ENCODE measurements at regions not wholly inside any gene's neighbourhood (a gene's known extent, or its start where the extent isn't known, plus 50 kb on each side); places are given as distances from the start of the nearest gene placed in this dataset.

- no peaks in the 10 kb centered on the region for H4K20me1 ChIP-seq (ENCODE audit: control insufficient read depth, extremely low read depth, insufficient read depth, low read length)
- no peaks in the 10 kb centered on the region for H3K79me2 ChIP-seq (ENCODE audit: control insufficient read depth, insufficient read depth, low read length)
- H2AFZ ChIP-seq (ENCODE audit: control insufficient read depth, low read length), result no peak overlapping the region
- no peak overlapping the region for H3K4me2 ChIP-seq (ENCODE audit: control insufficient read depth, extremely low read depth, insufficient read depth, low read depth, low read length)
- H3K4me1 ChIP-seq (ENCODE audit: control insufficient read depth, extremely low read depth, insufficient read depth, low read length), result no peaks in the 10 kb centered on the region
- TF ChIP-seq CTCF (optimal IDR thresholded peaks at IDR 0.05 in 1 of 3, IDR thresholded peaks at IDR 0.05 in 1 of 3, conservative IDR thresholded peaks at IDR 0.05 in 1 of 3; ENCODE audit: extremely low read depth in 1 of 3, insufficient read depth in 2 of 3, low read length in 3 of 3) (no peak), EZH2 (IDR thresholded peaks at IDR 0.05; ENCODE audit: low read length) (no peak)
- H3K9me1 ChIP-seq (ENCODE audit: control insufficient read depth, extremely low read depth, insufficient read depth, low read length), result no peaks in the 10 kb centered on the region
- DNase-seq (ENCODE audit: low read depth, low spot score), result no peak
- no peaks in the 10 kb centered on the region for H3K27me3 ChIP-seq (ENCODE audit: control insufficient read depth, extremely low read depth, insufficient read depth, low read length)
- H3K9ac ChIP-seq (ENCODE audit: control insufficient read depth, extremely low read depth, insufficient read depth, low read length), result no peak overlapping the region
- no peaks in the 10 kb centered on the region for H3K9me3 ChIP-seq (ENCODE audit: control insufficient read depth, low read depth, low read length)
- H3K36me3 ChIP-seq (ENCODE audit: control insufficient read depth in 2 of 2, extremely low read depth in 1 of 2, insufficient read depth in 2 of 2, low read length in 2 of 2), result no peaks in the 10 kb centered on the region
- dilution Hi-C loops (cut with MboI; ENCODE audit: extremely low pct_ligation_motif_present, low sequenced_read_pairs), result no loop called here
- H3K4me3 ChIP-seq (ENCODE audit: control insufficient read depth in 2 of 3, extremely low read depth in 1 of 3, insufficient read depth in 2 of 3, low read depth in 1 of 3, low read length in 3 of 3), result no peak overlapping the region
- H3K27ac ChIP-seq (ENCODE audit: control insufficient read depth, insufficient read depth, low read length), result no peak overlapping the region
- no peak for FAIRE-seq
Measured at GRCh38 chr18:29351171-29351570, 1174.2 kb upstream of the CDH2 start.

- H4K20me1 ChIP-seq (ENCODE audit: control insufficient read depth, extremely low read depth, insufficient read depth, low read length), result no peaks in the 10 kb centered on the region
- no peaks in the 10 kb centered on the region for H3K79me2 ChIP-seq (ENCODE audit: control insufficient read depth, insufficient read depth, low read length)
- no peak overlapping the region for H3K4me2 ChIP-seq (ENCODE audit: control insufficient read depth, extremely low read depth, insufficient read depth, low read depth, low read length)
- no peaks in the 10 kb centered on the region for H3K9me3 ChIP-seq (ENCODE audit: control insufficient read depth, low read depth, low read length)
- dilution Hi-C loops (cut with MboI; ENCODE audit: extremely low pct_ligation_motif_present, low sequenced_read_pairs), result no loop called here
- no peak for FAIRE-seq
- no peak overlapping the region for H3K4me3 ChIP-seq (ENCODE audit: control insufficient read depth in 2 of 3, extremely low read depth in 1 of 3, insufficient read depth in 2 of 3, low read depth in 1 of 3, low read length in 3 of 3)
- no peaks in the 10 kb centered on the region for H3K9me1 ChIP-seq (ENCODE audit: control insufficient read depth, extremely low read depth, insufficient read depth, low read length)
- H3K36me3 ChIP-seq (ENCODE audit: control insufficient read depth in 2 of 2, extremely low read depth in 1 of 2, insufficient read depth in 2 of 2, low read length in 2 of 2), result no peaks in the 10 kb centered on the region
- no peak for TF ChIP-seq CTCF (optimal IDR thresholded peaks at IDR 0.05 in 1 of 3, IDR thresholded peaks at IDR 0.05 in 1 of 3, conservative IDR thresholded peaks at IDR 0.05 in 1 of 3; ENCODE audit: extremely low read depth in 1 of 3, insufficient read depth in 2 of 3, low read length in 3 of 3)
- TF ChIP-seq EZH2 (IDR thresholded peaks at IDR 0.05; ENCODE audit: low read length), result no peak
- H3K27ac ChIP-seq (ENCODE audit: control insufficient read depth, insufficient read depth, low read length), result no peak overlapping the region
- no peak overlapping the region for H3K9ac ChIP-seq (ENCODE audit: control insufficient read depth, extremely low read depth, insufficient read depth, low read length)
- no peaks in the 10 kb centered on the region for H3K4me1 ChIP-seq (ENCODE audit: control insufficient read depth, extremely low read depth, insufficient read depth, low read length)
- H3K27me3 ChIP-seq (ENCODE audit: control insufficient read depth, extremely low read depth, insufficient read depth, low read length), result no peaks in the 10 kb centered on the region
- no peak overlapping the region for H2AFZ ChIP-seq (ENCODE audit: control insufficient read depth, low read length)
- DNase-seq (ENCODE audit: low read depth, low spot score), result no peak
Measured at GRCh38 chr18:29328932-29329331, 1152.0 kb upstream of the CDH2 start.

Measured in keratinocyte (primary cell).